ENCODE measurements at regions not wholly inside any gene's neighbourhood (a gene's known extent, or its start where the extent isn't known, plus 50 kb on each side); places are given as distances from the start of the nearest gene placed in this dataset.
A peak's percentile ranks its signal among the peaks of the same experiment; 100 is the strongest.
"Not testable (repeated sequence)": the region's sequence is repeated elsewhere in the genome, so short reads cannot be mapped to it uniquely, and the experiment has no call there.

GRCh38 chrX:28472926-28473325, 114.3 kb upstream of the IL1RAPL1 start:
- DNase-seq = no peak

GRCh38 chrX:28487818-28488217, 99.4 kb upstream of the IL1RAPL1 start:
- no peak for DNase-seq

GRCh38 chrX:28491322-28491721, 95.9 kb upstream of the IL1RAPL1 start:
- DNase-seq = no peak

GRCh38 chrX:28491941-28492340, 95.3 kb upstream of the IL1RAPL1 start:
- no peak for DNase-seq

GRCh38 chrX:28498658-28499057, 88.6 kb upstream of the IL1RAPL1 start:
- peak; percentile 2 for DNase-seq

- DNase-seq = not testable (repeated sequence)
Observed at GRCh38 chrX:28502667-28503066, 84.6 kb upstream of the IL1RAPL1 start.

- not testable (repeated sequence) for DNase-seq
Observed at GRCh38 chrX:28507650-28508049, 79.6 kb upstream of the IL1RAPL1 start.

GRCh38 chrX:28520786-28521185, 66.5 kb upstream of the IL1RAPL1 start:
- no peak for DNase-seq

GRCh38 chrX:28528354-28528753, 58.9 kb upstream of the IL1RAPL1 start:
- not testable (repeated sequence) for DNase-seq
